ENCODE measurements at regions not wholly inside any gene's neighbourhood (a gene's known extent, or its start where the extent isn't known, plus 50 kb on each side); places are given as distances from the start of the nearest gene placed in this dataset.

GRCh38 chr6:26250698-26251044 is 114.3 kb upstream of the BTN3A2 start:
- TF ChIP-seq CTCF (IDR thresholded peaks at IDR 0.05; ENCODE audit: low read depth, low read length) = no peak
- DNase-seq (ENCODE audit: extremely low read depth, low read depth) = no peak

- no peak for TF ChIP-seq CTCF (IDR thresholded peaks at IDR 0.05; ENCODE audit: low read depth, low read length)
- DNase-seq (ENCODE audit: extremely low read depth, low read depth) = peak; percentile 67
These were observed 113.5 kb upstream of the BTN3A2 start for GRCh38 chr6:26251354-26252076.

- no peak for TF ChIP-seq CTCF (IDR thresholded peaks at IDR 0.05; ENCODE audit: low read depth, low read length)
- DNase-seq (ENCODE audit: extremely low read depth, low read depth) = no peak
These were observed 112.9 kb upstream of the BTN3A2 start for GRCh38 chr6:26252077-26252472.

DNA sequence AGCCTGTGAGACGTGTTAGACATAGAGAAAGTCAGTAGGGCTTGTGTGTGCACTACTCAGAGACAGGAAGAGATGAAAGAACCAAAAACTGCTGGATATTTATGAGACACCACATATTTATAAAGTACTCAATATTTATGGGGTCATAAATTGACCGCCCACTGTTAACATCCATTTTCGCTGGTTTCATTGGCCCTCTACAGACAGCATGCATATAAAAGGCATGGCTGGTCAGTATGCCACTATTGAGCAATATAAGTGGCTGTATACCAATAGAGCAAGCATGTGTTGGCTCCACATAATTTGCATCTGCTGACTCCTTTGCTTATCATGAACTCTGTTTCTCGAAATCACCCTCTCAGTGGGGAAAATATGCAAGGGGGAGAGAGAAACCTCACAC is 110.3 kb upstream of the BTN3A2 start:
- TF ChIP-seq CTCF (IDR thresholded peaks at IDR 0.05; ENCODE audit: low read depth, low read length) = no peak
- no peak for DNase-seq (ENCODE audit: extremely low read depth, low read depth)

DNA sequence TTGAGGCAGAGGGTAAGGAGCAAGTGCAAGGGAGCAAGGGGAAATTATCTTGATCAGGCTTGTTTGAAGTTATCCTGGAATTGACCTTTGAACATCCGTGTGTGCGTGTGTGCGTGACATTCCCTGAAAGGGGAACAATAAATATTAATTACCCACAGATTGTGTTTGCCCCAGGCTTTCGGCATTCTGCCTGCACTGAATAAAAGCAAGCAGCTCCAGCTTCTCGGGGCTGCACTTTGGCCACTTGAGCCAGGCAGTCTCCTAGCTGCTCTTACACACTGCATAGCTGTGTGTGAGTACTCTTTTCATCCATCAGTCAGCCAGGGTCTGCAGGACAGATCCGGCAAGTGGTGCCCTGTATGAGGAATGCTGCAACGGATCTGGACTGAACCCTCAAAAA is 107.7 kb upstream of the BTN3A2 start:
- DNase-seq (ENCODE audit: extremely low read depth, low read depth) = no peak
- TF ChIP-seq CTCF (IDR thresholded peaks at IDR 0.05; ENCODE audit: low read depth, low read length) = no peak

DNA sequence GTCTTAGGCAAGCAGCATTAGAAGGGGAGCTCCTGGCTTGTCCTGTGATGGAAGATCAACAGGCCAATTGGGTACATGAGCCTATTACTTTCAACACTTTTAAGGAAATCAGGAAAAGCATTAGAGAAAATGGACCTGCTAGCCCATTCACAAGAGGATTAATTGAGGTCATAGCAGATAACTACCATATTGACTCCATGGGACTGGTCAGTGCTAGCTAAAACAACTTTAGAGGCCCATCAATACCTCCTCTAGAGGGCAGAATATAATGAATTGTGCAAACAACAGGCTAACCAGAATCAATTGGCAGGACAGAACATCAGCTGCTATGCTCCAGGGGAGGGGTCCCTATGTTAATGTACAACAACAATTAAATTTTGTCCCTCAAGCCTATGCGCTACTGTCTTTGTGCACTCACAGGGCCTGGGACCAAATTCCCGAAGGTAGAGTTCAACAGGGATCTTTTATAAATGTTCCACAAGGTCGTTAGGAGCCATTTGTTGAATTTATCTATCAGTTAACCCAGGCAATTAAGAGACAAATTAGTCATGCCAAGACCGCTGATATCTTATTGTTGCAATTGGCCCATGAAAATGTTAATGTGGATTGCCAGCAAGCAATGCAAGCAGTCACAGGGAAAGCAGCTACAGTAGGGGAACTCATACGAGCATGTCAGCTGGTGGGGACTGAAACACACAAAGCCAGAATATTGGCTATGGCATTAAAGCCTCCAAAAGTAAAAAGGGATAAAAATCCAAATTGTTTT is 106.6 kb upstream of the BTN3A2 start:
- no peak for DNase-seq (ENCODE audit: extremely low read depth, low read depth)
- TF ChIP-seq CTCF (IDR thresholded peaks at IDR 0.05; ENCODE audit: low read depth, low read length) = no peak; the same call in 1 of the 2 replicates

GRCh38 chr6:26260110-26260637 is 104.8 kb upstream of the BTN3A2 start:
- TF ChIP-seq CTCF (IDR thresholded peaks at IDR 0.05; ENCODE audit: low read depth, low read length) = no peak
- DNase-seq (ENCODE audit: extremely low read depth, low read depth) = no peak
